Activated B cell treated with CpG ODN at 0.5 μM for 24 hours (primary cell): ENCODE measurements at regions not wholly inside any gene's neighbourhood (a gene's known extent, or its start where the extent isn't known, plus 50 kb on each side); places are given as distances from the start of the nearest gene placed in this dataset.

Experiments used
- ATAC-seq: fragments of 200-7000 bp; cut with Tn5 transposase; one replicate; pipeline ENCODE4 v1.10.0; 2021; ENCODE audit warnings: low read depth, mild to moderate bottlenecking, moderate library complexity
- CTCF ChIA-PET: fragments of 350-600 bp; sonication (Branson Sonifier 250); formaldehyde crosslinking; loops from one replicate; lab custom pipeline; 2021; ENCODE audit warnings: antibody characterized with exemption; lab: Charles Lee
- POLR2A ChIA-PET: fragments of 350-600 bp; sonication (Branson Sonifier 250); formaldehyde crosslinking; loops from one replicate; lab custom pipeline; 2021; ENCODE audit warnings: antibody characterized with exemption; lab: Charles Lee
- DNase-seq: peaks from one replicate; pipeline ENCODE4 v3.0.0; 2022
- H3K27ac Mint-ChIP-seq: one replicate; pipeline ENCODE4 v1.8.0; 2020; ENCODE audit warnings: mixed read lengths
- H3K27me3 Mint-ChIP-seq: one replicate; pipeline ENCODE4 v1.8.0; 2021; ENCODE audit warnings: mixed read lengths
- H3K36me3 Mint-ChIP-seq: one replicate; pipeline ENCODE4 v1.8.0; 2021; ENCODE audit warnings: low read depth, mixed read lengths
- H3K4me1 Mint-ChIP-seq: one replicate; pipeline ENCODE4 v1.8.0; 2021; ENCODE audit warnings: mixed read lengths
- H3K4me3 Mint-ChIP-seq: one replicate; pipeline ENCODE4 v1.8.0; 2020; ENCODE audit warnings: mild to moderate bottlenecking, mixed read lengths
- H3K9me3 Mint-ChIP-seq: one replicate; pipeline ENCODE4 v1.8.0; 2020; ENCODE audit warnings: mixed read lengths
- intact Hi-C: fragments of 100-400 bp; cut with micrococcal nuclease; formaldehyde crosslinking; loops from one replicate; pipeline ENCODE4 v1.15.1; 2024
- TF ChIP-seq, protein P1 (sequence below): fragments of 200-600 bp; IDR thresholded peaks from one replicate; pipeline ENCODE4 v1.8.0; 2022; ENCODE audit warnings: antibody characterized with exemption, mild to moderate bottlenecking

- ATAC-seq (no peak), DNase-seq (no peak)
- no peaks in the 10 kb centered on the region for H3K9me3 Mint-ChIP-seq
- H3K27ac Mint-ChIP-seq, result no peak overlapping the region
- CTCF ChIA-PET, result no interaction called here
- no peaks in the 10 kb centered on the region for H3K27me3 Mint-ChIP-seq
- TF ChIP-seq, protein P1, sequence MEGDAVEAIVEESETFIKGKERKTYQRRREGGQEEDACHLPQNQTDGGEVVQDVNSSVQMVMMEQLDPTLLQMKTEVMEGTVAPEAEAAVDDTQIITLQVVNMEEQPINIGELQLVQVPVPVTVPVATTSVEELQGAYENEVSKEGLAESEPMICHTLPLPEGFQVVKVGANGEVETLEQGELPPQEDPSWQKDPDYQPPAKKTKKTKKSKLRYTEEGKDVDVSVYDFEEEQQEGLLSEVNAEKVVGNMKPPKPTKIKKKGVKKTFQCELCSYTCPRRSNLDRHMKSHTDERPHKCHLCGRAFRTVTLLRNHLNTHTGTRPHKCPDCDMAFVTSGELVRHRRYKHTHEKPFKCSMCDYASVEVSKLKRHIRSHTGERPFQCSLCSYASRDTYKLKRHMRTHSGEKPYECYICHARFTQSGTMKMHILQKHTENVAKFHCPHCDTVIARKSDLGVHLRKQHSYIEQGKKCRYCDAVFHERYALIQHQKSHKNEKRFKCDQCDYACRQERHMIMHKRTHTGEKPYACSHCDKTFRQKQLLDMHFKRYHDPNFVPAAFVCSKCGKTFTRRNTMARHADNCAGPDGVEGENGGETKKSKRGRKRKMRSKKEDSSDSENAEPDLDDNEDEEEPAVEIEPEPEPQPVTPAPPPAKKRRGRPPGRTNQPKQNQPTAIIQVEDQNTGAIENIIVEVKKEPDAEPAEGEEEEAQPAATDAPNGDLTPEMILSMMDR, result no peak
- no peak overlapping the region for H3K4me3 Mint-ChIP-seq
- peaks cover 10% of the 10 kb centered on the region for H3K4me1 Mint-ChIP-seq
- POLR2A ChIA-PET, result no interaction called here
- no peaks in the 10 kb centered on the region for H3K36me3 Mint-ChIP-seq
- intact Hi-C loops, result no loop called here
Measured at GRCh38 chr10:89975771-89976170, 274.4 kb downstream of the KIF20B start.

DNA sequence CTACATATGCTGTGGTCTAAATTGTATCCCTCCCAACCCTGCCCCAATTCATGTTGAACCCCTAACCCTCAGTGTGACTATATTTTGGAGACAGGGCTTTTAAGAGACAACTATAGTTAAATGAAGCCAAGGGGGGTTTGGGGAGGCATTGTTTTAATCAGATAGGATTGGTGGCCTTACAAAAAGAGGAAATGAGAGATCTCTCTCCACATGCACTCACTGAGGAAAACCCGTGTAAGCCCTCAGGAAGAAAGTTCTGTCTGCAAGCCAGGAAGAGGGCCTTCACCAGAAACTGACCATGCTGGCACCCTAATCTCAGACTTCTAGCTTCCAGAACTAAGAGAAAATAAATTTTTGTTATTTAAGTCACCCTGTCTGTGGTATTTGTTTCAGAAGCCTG lies 276.7 kb downstream of the KIF20B start:
- Mint-ChIP-seq H3K36me3 (no peaks in the 10 kb centered on the region), H3K4me1 (peaks cover 10% of the 10 kb centered on the region), H3K9me3 (no peaks in the 10 kb centered on the region), H3K27me3 (no peaks in the 10 kb centered on the region), H3K27ac (no peak overlapping the region), H3K4me3 (no peak overlapping the region)
- TF ChIP-seq, protein P1, result no peak
- ChIA-PET CTCF (no interaction called here), POLR2A (no interaction called here)
- DNase-seq (no peak), ATAC-seq (no peak)
- intact Hi-C loops, result no loop called here

GRCh38 chr10:89979726-89980125 lies 278.3 kb downstream of the KIF20B start:
- CTCF ChIA-PET, result no interaction called here
- Mint-ChIP-seq H3K27me3 (no peaks in the 10 kb centered on the region), H3K9me3 (no peaks in the 10 kb centered on the region), H3K36me3 (no peaks in the 10 kb centered on the region), H3K4me3 (no peak overlapping the region), H3K27ac (no peak overlapping the region), H3K4me1 (peaks cover 10% of the 10 kb centered on the region)
- no peak for ATAC-seq
- intact Hi-C loops, result no loop called here
- TF ChIP-seq, protein P1, result no peak
- POLR2A ChIA-PET, result no interaction called here
- no peak for DNase-seq

DNA sequence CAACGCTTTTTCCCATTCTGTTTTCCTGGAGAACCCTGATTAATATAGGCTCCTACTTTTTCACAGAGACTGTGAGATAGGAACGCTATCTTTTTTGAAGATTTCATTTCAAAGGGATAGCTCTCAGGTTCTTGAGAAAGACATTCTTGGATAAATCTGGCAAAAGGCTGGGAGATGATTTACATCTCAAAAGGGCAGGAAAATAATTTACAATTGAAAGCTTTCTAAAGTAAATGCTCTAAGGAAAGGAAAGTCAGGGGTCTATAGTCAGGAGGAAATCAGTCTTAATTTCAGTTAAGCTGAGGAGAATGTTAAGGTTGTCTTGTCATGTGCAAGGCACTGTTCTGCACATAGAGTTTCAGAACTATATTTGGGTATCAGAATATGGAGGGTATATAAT lies 278.8 kb downstream of the KIF20B start:
- no peaks in the 10 kb centered on the region for H3K9me3 Mint-ChIP-seq
- ChIA-PET POLR2A (no interaction called here), CTCF (no interaction called here)
- TF ChIP-seq, protein P1, result no peak
- ATAC-seq (no peak), DNase-seq (no peak)
- intact Hi-C loops, result no loop called here
- H3K27me3 Mint-ChIP-seq, result no peaks in the 10 kb centered on the region
- H3K4me3 Mint-ChIP-seq, result no peak overlapping the region
- H3K27ac Mint-ChIP-seq, result no peak overlapping the region
- peaks cover 10% of the 10 kb centered on the region for H3K4me1 Mint-ChIP-seq
- H3K36me3 Mint-ChIP-seq, result no peaks in the 10 kb centered on the region

DNA sequence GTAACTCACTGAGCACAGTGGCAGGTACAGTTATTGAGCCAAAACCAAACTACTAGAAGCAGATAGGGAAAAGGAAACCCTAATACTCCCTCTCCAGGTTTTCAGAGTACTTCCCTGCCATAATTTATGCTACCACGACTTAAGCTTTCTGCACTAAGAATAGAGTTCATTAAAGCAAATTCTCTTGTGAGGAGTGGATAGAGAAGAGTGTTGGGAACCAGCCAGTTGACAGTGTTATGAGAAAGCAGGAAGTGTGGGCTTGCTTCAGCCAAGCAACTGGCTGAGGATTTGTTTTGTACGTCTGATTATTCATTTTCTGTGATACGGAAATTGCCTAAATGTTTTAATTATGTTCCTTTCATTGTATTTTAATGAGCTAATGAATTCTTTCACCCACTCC lies 280.5 kb downstream of the KIF20B start:
- ATAC-seq, result no peak
- ChIA-PET CTCF (no interaction called here), POLR2A (interaction anchor here (0.6 to 0.7 kb wide), 2 partner anchors 52 to 79 kb away, joined by 6 to 8 read pairs; no protein-coding TSS in a partner anchor)
- TF ChIP-seq, protein P1, result no peak
- intact Hi-C loops, result no loop called here
- H3K27ac Mint-ChIP-seq, result no peak overlapping the region
- H3K36me3 Mint-ChIP-seq, result no peaks in the 10 kb centered on the region
- no peaks in the 10 kb centered on the region for H3K27me3 Mint-ChIP-seq
- no peak for DNase-seq
- no peaks in the 10 kb centered on the region for H3K9me3 Mint-ChIP-seq
- H3K4me3 Mint-ChIP-seq, result no peak overlapping the region
- H3K4me1 Mint-ChIP-seq, result peaks cover 3% of the 10 kb centered on the region
